BJ (cell line): ENCODE measurements at regions not wholly inside any gene's neighbourhood (a gene's known extent, or its start where the extent isn't known, plus 50 kb on each side); places are given as distances from the start of the nearest gene placed in this dataset.

Experiments used
- CTCF ChIA-PET: fragments of 350-600 bp; formaldehyde crosslinking; extraction: SDS; loops from one replicate; lab custom pipeline; 2021; ENCODE audit warnings: antibody characterized with exemption, inconsistent platforms; lab: Yijun Ruan, JAX
- POLR2A ChIA-PET: fragments of 300-600 bp; sonication (Branson Sonifier 250); formaldehyde crosslinking; extraction: SDS; loops from one replicate; lab custom pipeline; 2021; ENCODE audit warnings: antibody characterized with exemption; lab: Charles Lee
- DNase-seq: peaks from one replicate; pipeline ENCODE4 v3.0.0-alpha.2; 2011; ENCODE audit warnings: low read depth
- H3K27me3 ChIP-seq: 2 replicates; pipeline ENCODE4 v1.6.0; 2011; ENCODE audit warnings: low read length; ENCODE audit not compliant: control insufficient read depth, insufficient read depth
- H3K36me3 ChIP-seq: 2 replicates; pipeline ENCODE4 v1.5.1; 2011; ENCODE audit warnings: low read length; ENCODE audit not compliant: control insufficient read depth, insufficient read depth
- H3K4me3 ChIP-seq: 2 replicates; pipeline ENCODE4 v1.5.1; 2011; ENCODE audit warnings: low read depth, mild to moderate bottlenecking, control low read depth, low read length
- TF ChIP-seq, protein P1 (sequence below): IDR thresholded peaks from 2 replicates; pipeline ENCODE4 v1.5.1; 2011; ENCODE audit warnings: low read depth, mild to moderate bottlenecking, control low read depth, inconsistent platforms, low read length, moderate library complexity; ENCODE audit not compliant: insufficient read depth

DNA sequence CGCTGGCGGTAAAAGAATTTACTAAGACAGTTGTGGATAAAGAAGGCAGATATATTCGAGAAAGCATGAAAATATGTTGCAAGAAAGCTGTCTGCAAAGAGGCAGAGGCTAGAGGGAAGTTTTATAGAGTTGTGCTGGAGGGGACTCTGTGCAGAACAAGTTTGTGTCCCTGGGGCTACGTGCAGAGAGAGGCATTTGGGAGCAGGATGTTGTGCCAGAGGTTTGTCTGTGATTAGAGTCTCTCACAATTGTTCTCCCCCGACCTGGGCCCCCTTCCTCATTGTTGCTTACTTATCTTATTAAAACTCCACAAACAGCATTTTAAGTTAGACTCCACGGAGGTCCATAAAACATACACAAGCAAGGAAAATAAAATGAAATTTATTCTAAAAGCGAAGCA, 831.3 kb downstream of the NLGN4X start:
- TF ChIP-seq, protein P1, sequence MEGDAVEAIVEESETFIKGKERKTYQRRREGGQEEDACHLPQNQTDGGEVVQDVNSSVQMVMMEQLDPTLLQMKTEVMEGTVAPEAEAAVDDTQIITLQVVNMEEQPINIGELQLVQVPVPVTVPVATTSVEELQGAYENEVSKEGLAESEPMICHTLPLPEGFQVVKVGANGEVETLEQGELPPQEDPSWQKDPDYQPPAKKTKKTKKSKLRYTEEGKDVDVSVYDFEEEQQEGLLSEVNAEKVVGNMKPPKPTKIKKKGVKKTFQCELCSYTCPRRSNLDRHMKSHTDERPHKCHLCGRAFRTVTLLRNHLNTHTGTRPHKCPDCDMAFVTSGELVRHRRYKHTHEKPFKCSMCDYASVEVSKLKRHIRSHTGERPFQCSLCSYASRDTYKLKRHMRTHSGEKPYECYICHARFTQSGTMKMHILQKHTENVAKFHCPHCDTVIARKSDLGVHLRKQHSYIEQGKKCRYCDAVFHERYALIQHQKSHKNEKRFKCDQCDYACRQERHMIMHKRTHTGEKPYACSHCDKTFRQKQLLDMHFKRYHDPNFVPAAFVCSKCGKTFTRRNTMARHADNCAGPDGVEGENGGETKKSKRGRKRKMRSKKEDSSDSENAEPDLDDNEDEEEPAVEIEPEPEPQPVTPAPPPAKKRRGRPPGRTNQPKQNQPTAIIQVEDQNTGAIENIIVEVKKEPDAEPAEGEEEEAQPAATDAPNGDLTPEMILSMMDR = no peak
- Histone ChIP-seq H3K36me3 (no peaks in the 10 kb centered on the region), H3K4me3 (no peak overlapping the region), H3K27me3 (no peaks in the 10 kb centered on the region)
- CTCF ChIA-PET = no interaction called here
- no peak for DNase-seq
- POLR2A ChIA-PET = no interaction called here

DNA sequence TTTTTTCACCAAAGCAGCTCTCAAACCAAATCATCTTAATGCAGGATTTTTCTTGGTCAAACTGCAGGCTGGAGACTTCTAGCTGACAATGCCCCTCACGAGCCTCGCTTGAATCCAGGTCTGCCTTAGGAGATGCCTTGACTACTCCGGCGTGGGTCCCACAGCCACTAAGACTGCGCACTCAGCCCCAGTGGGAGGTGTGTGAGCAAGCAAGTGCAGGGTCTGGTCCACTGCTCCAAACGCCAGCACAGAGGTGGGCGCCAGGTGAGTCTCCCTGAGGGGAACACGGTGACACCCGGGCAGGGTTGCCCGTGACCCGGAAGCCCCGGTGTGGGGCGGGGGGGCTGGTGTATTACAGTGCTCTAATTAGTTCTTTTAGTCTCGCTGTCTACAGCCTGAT, 838.3 kb downstream of the NLGN4X start:
- Histone ChIP-seq H3K27me3 (no peaks in the 10 kb centered on the region), H3K36me3 (no peaks in the 10 kb centered on the region), H3K4me3 (no peak overlapping the region)
- TF ChIP-seq, protein P1 = no peak
- ChIA-PET POLR2A (no interaction called here), CTCF (no interaction called here)
- DNase-seq = no peak

DNA sequence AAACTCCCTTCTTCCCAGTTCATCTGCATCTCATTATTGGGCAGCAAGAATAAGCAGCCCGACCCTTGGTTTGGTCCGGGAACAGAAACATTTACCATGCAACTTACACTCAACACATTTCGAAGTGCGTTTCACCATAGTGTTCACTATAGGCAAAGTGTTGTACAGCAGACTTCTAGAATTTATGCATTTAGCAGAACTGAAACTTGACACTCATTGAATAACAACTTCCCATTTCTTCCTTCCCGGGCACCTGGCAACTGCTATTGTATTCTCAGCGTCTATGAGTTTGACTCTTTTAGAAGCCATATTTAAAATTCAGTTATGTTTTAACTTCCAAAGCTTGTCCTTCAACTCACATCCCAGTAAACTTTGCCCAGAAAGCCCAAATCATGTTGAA, 840.6 kb downstream of the NLGN4X start:
- no peaks in the 10 kb centered on the region for H3K36me3 ChIP-seq
- H3K27me3 ChIP-seq = no peaks in the 10 kb centered on the region
- TF ChIP-seq, protein P1 = no peak
- POLR2A ChIA-PET = no interaction called here
- CTCF ChIA-PET = no interaction called here
- no peak overlapping the region for H3K4me3 ChIP-seq
- no peak for DNase-seq

DNA sequence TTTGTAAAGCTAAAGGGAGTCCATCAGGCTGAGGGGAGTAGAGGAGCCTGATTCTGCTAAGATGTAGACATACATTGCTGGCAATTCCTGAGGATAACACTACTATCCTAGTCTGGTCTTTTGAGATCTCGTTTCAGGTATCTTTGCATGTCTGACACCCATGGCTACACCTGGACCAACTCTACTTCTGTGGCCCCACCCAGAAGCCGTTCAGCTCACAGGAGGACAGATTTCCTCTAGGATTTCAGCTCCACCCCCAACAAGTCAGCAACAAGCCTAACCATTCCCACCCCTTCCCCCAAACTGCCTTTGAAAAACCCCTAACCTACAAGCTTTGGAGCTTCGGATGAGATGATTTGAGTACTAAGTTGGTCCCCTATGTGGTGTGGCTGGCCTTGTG, 848.2 kb downstream of the NLGN4X start:
- no peaks in the 10 kb centered on the region for H3K36me3 ChIP-seq
- DNase-seq = no peak
- H3K4me3 ChIP-seq = no peak overlapping the region
- no peaks in the 10 kb centered on the region for H3K27me3 ChIP-seq
- TF ChIP-seq, protein P1 = no peak
- POLR2A ChIA-PET = no interaction called here
- CTCF ChIA-PET = no interaction called here

DNA sequence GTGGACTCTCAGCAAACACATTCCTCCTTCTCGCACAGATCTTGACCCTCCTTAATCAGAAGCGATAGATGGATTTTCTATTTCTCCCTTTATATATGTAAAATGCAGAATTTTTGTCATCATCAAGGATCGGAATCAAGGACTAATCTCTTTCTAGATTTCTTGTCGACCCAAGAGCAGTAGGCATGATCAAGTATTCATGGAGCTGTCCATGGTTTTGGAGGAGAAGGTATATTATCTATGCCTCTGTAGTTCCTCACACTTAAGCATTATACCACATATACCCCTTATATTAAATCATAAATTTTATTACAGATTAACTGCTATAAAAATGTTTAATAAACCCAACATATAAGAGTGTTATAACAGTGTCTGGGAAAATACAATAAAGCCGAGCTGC, 886.8 kb downstream of the NLGN4X start:
- H3K27me3 ChIP-seq = no peaks in the 10 kb centered on the region
- ChIA-PET POLR2A (no interaction called here), CTCF (no interaction called here)
- no peak overlapping the region for H3K4me3 ChIP-seq
- TF ChIP-seq, protein P1 = no peak
- no peak for DNase-seq
- no peaks in the 10 kb centered on the region for H3K36me3 ChIP-seq
